Heart left ventricle (tissue), 13 donors: ENCODE measurements at regions not wholly inside any gene's neighbourhood (a gene's known extent, or its start where the extent isn't known, plus 50 kb on each side); places are given as distances from the start of the nearest gene placed in this dataset.

ENCODE experiments used
- CTCF ChIP-seq, 12 donors: fragments of 200-600 bp; sonication (generic) in 4 of 12; IDR thresholded peaks; one replicate each; pipeline versions ENCODE4 v1.5.0 to v1.8.0; 2018 to 2022; ENCODE audit warnings: antibody characterized with exemption in 12 of 12, mild to moderate bottlenecking in 5 of 12
- POLR2A ChIP-seq, 2 donors: fragments of 450-650 bp; IDR thresholded peaks; one replicate each; pipeline ENCODE4 v1.6.1; 2017; ENCODE audit warnings: antibody characterized with exemption in 2 of 2, mild to moderate bottlenecking in 2 of 2, moderate library complexity in 2 of 2
- donor health status: ischemic (EF 13 %, LVEDD 7.1; RV severe dilation, severe dysfunction).
- donor health status: DM: no; HTN: yes; CAD: no.
- donor health status: DM: no; HTN: no; CAD: no.
- donor health status: ischemic (EF 25% LVEDD 6.9; RV normal size, moderate dysfunction).
- donor health status: ischemic (EF 25% LVEDD 5.7; RV mildly dilated, moderate dysfunction).
- donor health status: ischemic (EF 35%, LVEDD 5.7; RV mildly dilated, moderate dysfunction).
- donor health status: nonischemic (EF 11% LVEDD 7.7; RV severe dilation, severe dysfunction).
- donor health status: DM: yes; HTN: yes; CAD: no.
- donor health status: PGD.
- donor health status: ischemic (EF 29% LVEDD 5.4; RV normal size, mild dysfunction).
- donor health status: nonischemic (EF 23%, LVEDD 6.1; RV moderate dilation, normal function).

- TF ChIP-seq CTCF (IDR thresholded peaks at IDR 0.05) (no peak), POLR2A (IDR thresholded peaks at IDR 0.05) (no peak)
Measured at GRCh38 chr1:157219600-157219999, 81.4 kb upstream of the ETV3 start.
